Fibroblast of peridontal ligament (primary cell): ENCODE measurements at regions not wholly inside any gene's neighbourhood (a gene's known extent, or its start where the extent isn't known, plus 50 kb on each side); places are given as distances from the start of the nearest gene placed in this dataset.
"Not testable (repeated sequence)": the region's sequence is repeated elsewhere in the genome, so short reads cannot be mapped to it uniquely, and the experiment has no call there.

ENCODE experiments used
- DNase-seq: peaks from one replicate; pipeline ENCODE4 v3.0.0-alpha.2; 2010; ENCODE audit errors: extremely low read depth

DNA sequence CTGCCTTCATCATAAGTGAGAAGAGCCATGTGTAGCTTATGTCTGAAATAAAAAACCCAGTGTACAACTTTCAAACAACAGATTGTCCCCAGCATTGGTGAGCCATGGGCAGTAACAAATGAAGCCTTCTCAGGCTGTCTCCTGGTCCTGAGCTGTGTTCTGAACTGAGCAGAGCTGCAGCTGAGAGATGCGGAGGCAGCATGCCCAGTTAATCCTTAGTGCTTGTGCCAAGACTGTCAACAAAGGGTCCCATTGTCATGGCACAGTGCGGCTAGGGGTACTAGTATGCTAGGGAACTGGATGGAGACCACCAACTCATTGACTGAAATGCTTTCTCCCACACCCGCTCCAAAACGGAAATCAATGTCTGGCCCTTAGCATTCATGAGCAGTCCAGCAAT lies 154.3 kb downstream of the RMST start:
- no peak for DNase-seq

DNA sequence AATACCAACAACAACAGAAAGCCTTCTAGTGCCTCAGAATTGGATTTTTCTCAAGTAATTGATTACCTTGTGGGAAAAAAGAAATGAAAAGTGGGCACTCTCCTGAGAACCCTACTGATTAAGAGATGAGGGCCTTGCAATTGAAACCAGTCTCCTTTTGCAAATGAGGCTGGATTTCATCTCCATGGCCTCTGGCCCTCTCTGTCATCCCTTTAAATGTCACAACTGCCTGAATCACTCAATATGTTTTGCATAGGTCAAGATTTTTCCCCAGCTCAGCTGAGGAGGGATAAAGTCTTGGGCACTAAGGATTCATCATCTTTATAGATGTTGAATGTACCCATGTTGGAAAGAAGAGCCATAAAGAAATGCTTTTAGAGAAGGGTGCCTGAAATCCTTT lies 166.4 kb downstream of the RMST start:
- DNase-seq: no peak

DNA sequence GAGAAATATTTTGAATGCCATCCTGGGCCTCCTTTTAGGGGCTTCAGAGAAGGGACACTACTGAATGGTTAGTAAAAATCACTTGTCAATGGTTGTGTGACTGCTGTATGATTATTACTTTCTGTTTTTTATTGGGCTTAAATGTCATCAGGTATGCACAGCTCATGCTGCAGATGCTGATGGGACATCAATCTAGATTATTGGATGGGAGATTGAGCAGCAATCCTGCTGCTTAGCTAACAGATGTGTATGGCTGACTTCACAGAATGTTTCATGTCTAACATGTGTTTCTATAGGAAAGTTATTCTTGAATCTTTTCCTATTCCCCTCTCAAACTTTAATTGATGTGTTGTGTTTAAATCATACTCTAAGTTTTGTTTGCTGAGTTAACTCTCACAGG lies 166.8 kb downstream of the RMST start:
- DNase-seq: no peak

DNA sequence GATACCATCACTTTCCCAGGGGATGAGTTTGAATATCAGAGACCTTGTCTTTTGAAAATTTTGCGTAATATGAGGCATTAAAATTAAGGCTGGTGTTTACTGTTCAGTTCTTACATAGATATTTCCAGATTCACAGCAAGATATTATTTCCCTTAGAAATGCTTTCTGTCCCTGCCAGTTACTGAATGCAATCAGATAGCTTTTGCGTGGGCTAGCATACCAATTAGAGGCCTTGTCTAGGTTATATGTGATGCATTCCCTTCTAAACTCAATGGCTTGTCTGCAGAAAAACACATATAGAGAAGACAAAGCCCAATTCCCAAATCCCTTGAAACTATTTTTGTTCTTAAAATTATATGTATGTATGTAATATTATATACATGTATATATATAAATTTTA lies 167.8 kb downstream of the RMST start:
- DNase-seq: no peak

DNA sequence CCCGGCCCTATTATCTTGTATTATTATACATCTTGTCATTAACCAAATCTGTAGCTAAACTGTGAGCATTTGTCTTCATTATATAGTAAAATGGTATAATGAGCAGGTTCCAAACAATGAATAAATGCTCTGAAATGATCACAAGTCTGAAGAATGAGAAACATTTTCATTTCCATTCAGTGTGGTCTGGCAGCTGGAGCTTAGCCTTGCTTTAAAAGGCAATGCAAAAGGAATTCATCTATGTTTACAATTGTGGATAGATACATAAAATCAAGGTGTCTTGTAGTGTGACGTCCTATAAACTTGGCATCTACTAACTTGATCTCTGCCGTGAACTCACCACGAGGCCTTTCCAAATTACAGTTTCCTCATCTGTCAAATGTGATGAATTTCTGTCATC lies 168.3 kb downstream of the RMST start:
- no peak for DNase-seq

DNA sequence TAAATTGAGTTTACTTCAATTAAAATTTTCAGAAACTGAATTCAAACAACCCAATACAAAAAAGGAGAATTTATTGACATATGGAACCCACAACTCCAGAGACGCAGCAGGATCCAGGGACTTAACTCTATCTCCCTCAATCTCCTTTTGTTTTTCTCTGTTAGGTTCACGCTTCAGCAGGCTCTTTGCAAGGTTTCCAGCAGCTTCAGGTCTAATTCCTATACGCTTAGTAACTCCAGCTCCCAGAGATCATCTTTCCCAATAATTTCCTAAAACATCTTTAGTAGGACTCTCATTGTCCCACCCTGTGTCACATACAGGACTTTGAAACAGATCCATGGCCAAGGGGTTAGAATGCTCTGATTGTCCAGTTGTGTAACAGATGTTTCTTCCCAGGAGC lies 175.2 kb downstream of the RMST start:
- DNase-seq: no peak

DNA sequence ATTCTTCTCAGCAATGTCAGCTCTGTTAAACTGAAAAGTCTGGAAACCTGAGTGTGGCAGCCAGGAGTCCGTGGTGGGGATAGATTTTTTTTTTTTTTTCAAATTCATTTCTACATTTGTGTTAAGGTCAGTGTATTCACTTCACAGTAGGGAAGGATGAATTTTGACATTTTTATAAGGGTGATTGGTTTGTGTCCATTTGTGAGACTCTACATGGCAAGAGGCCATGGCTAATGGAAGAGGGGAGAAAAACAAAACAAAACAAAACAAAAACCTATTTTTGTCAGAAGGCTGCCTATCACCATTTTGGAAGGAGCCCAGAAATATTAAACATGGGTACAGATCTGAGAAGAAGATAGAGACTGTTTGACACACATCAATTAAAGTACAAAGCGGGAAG lies 176.1 kb downstream of the RMST start:
- DNase-seq: no peak

DNA sequence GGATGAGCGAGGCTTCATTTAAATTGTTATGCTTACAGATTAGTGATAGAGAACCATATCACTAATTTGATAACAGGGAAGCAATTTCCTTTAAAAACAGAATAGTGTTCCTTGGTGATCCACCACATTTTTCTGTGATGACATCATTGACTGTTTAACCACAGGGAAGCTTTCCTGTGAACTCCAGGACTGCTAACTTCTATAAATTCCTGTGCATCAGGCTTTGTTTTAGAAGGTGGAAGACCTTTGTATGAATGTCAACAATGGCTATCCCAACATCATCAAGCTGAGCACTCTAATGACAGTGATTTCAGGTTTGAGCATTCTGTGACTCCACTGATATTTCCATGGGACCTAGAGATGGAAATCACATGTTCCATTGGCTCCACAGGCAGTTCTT lies 177.1 kb downstream of the RMST start:
- DNase-seq: no peak

DNA sequence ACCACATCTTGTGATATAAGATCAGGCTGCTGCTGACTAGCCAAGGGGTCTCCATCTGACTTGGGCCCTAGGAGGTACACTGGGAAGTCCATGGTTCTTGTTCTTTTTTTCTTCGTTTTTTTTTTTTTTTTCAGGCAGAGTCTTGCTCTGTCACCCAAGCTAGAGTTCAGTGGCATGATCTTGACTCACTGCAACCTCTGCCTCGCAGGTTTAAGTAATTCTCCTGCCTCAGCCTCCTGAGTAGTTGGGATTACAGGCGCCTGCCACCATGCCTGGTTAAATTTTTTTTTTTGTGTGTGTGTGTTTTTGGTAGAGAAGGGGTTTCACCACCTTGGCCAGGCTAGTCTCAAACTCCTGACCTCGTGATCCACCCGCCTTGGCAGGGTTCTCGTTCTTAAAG lies 178.2 kb downstream of the RMST start:
- no peak for DNase-seq

DNA sequence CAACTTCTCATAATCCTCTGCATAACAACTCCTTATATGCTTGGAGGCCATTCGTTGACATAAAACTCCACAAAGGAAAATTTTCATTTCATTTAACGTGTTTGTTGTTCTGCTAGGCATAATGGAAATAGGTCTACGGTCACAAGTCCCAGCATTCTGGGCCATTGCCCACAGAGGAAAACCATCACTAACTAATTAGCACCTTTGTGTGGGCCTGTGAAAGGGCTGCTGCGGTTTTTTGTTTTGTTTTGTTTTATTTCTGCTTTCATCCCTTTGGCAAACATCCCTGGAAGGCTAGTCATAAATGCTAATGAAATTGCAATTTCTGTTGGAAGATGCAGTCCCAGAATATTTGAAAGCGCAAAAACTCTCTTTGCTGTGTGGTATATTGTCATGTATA lies 180.3 kb downstream of the RMST start:
- no peak for DNase-seq

DNA sequence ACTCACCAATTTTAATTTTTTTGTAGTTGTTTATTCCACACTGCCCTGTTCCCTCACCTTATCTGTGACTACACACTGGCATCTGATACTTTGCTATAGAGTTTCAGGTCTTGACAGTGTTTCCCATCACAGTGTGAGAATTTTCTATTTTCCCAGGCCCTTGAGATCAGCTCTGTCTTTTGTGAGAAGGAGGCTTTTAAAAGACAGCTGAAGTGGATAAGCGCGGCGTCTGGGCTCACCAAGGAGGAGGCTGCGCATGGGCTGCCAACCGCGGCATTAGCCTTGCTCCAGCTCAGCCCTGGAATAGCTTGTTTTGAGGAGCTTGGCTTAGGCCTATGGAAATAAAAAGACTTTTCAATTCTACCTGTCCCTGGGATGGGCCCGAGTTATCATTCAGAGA lies 181.3 kb downstream of the RMST start:
- no peak for DNase-seq

DNA sequence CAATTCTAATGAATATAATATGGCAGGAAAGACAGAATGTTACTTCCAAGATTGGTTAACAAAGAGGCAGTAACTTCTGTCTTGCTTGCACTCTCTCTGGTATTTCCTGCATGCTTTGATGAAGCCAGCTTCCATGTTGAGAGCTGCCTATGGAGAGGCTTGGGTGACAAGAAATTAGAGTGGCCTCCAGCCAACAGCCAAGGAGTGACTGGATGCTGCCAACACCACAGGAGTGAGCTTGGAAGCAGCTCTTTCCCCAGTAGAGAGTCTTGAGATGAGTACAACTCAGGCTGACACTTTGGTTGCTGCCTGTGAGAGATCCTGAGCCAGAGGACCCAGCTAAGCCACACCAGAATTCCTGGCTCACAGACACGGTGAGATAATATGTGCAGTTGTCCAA lies 183.1 kb downstream of the RMST start:
- no peak for DNase-seq

DNA sequence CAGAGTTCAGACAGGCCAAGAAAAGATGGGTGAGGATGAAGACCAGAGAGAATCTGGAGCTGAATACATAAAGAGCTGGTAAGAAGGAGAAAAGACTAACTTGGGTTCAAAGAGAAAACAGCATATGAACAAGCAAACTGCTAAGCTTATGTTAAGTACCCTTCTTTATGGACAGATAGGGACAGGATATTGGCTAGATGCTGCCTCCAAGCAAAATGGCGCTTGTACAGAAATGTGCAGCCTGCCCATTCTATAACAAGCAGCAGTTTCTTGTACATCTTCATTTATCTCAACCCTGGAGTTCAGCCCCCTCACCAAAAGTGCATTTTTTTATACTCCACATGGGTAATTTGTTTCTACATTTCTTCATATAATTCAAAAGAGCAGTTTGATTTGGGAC lies 184.5 kb downstream of the RMST start:
- no peak for DNase-seq

DNA sequence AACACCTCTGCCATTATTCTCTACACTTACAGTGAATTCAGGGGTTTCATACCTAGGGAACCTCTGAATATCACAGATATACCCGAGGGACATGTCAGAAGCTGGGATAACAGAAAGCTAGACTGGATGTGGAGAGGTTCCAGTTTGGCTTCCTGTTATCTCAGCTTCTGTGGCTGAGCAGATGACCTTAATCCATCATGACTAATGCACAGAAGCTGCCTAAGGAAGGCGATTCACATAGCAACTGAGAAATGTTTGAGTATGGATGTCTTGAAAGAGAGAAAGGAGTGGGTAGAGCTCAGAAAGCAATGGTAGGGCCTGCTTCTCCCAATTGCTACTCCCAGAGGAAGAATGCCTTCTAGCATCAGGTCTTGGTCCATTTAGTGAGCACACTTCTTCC lies 187.6 kb downstream of the RMST start:
- DNase-seq: no peak

DNA sequence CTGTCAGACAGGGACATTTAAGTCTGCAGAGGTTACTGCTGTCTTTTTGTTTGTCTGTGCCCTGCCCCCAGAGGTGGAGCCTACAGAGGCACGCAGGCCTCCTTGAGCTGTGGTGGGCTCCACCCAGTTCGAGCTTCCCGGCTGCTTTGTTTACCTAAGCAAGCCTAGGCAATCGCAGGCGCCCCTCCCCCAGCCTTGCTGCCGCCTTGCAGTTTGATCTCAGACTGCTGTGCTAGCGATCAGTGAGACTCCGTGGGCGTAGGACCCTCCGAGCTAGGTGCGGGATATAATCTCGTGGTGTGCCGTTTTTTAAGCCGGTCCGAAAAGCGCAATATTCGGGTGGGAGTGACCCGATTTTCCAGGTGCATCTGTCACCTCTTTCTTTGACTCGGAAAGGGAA lies 193.9 kb downstream of the RMST start:
- DNase-seq: not testable (repeated sequence)

DNA sequence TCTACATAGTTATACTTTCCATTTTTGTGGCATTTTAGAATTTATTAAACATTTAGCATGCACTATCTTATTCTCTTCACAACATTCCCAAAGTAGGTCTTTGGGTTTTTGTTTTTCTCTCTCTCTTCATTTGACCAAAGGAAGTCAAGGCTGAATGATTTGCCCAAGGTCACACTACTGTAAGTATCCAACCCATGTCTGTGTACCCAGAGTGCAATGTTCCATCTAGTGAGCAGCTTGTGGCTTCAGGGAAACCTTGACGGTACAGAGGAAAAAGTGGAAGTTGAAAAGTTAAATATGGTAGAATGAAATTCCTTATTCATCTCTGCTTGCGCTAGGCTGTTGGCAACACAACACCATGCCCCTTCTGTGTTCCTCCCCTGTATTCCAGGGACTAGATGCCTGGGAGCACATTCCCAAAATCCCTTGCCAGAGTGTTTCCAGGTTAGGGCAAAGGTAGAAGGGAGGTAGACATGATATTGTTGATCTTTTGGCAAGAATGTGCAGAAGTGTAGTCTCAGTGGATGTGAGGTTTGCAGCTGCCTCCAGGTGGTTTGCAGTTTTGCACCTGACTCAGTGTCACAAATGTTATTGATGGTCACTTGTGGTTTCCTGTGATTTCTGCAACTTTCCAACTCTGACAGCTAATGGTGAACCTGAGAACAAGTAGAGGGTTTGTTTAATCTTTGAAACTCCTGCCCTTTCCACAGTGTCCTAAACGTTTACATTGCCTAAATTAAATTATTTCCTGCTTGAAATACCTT lies 196.7 kb downstream of the RMST start:
- no peak for DNase-seq

DNA sequence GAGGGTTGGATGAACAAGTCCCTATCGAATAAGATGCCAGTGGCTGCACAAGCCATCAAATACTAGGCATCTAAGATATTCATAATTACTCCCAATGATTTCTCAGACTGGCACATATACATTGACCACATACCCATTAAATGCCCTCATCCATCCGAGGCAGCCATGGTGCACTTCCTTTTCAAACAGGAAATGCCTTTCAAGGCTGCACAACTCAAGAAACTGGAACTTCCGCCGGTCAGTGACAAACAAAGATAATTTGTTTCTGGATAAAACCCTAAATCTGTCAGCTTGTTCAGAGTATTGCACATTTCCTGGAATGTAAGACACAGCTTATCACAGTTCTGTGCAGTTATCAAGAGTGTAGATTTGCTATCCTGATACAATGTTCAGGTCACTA lies 203.7 kb downstream of the RMST start:
- DNase-seq: no peak

DNA sequence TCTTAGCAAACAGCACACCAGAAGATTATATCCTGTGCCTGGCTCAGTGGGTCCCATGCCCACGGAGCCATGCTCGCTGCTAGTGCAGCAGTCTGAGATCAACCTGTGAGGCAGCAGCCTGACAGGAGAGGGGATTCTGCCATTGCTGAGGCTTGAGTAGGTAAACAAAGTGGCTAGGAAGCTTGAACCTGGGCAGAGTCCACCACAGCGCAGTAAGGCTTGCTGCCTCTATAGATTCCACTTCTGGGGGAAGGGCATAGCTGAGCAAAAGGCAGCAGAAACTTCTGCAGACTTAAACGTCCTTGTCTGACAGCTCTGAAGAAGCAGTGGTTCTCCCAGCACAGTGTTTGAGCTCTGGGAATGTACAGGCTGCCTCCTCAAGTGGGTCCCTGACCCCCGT lies 210.3 kb downstream of the RMST start:
- DNase-seq: no peak

DNA sequence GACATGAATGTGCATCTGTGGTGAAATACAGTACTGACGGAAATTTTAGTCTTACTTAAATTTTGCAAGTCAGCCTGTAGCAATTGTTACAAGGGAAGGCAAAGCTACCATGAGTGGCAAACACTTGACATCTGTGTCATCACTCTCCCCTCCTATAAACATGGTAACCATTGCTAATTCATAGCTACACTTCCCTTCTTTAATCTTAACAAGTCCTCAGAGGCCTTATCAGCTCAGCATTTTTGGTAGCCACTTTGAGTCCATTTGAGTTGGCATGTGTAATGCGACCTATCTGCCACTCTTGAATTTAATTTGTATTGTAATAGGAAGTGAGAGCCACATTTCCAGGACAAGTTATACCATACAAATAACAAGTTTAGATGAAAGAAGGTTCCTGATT lies 218.1 kb downstream of the RMST start:
- DNase-seq: no peak

DNA sequence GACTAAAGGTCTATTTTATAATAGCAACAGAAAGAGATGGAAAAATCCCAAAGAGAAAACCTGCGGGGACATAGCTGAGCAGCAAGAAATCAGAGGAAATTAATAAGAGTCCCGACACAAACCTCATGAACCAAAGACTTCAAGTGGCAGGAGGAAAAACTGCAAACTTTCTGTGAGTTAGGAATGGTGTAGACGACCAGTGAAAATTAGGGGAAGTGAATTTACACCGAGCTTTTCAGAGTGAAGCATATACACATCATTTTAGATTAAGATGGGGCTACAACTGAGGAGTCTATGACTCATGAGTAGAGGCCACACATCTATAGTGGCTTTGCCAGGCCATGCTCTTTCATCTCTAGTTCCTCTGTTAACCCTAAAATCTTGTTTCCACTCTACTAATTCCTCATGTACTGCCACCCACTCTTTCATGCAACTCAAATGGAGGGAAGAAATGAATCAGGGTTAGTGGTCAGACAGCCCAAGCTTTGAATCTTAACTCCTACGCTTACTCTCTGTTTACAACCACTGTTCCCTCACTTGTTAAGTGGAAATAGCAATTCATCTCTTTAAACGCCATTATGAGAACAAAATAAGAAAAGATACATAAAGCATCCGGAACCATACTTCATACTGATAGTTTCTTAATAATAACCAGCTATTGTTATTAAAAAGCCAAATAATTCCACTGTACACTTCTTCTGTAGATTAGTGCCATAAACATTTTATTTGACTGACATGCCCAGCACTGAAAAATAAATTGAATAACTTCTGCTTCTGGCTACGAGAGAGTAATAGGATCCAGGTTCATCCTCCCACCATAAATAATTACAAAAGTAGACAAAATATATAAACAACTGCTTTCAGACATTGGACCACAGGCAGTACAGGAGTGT lies 219.3 kb downstream of the RMST start:
- DNase-seq: no peak

DNA sequence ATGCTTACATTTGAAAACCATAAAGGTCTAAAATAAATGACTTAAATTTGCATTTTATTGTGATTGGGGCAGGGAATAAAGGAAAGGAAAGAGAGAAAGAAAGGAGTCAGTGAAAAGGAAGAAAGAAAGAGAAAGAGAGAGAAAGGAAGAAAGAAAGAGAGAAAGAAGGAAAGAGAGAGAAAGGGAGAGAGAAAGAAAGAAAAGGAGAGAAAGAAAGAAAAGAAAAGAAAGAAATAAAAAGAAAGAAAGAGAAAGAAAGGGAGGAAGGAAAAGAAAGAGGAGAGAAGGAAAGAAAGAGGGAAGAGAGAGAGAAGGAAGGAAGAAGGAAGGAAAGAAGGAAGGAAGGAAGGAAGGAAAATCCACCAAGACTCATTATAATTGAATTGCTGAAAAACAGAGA lies 222.8 kb downstream of the RMST start:
- DNase-seq: no peak

DNA sequence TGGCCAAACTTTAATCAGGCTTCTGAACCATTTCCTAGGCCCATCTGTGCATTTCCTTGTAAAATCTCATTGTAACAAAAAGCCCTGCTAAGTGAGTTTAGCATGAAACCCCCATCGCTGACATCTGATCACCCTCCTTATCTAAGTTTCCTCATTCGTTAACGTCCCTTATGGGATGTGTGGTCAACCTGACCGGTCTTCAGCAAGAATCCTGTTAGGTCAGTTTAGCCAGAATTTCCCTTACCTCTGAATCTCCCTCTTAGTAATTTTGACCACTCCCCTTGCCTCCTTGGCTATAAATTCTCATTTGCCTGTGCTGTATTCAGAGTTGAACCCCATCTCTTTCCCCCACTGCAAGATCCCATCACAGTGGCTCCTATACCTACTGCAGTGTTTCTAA lies 239.3 kb downstream of the RMST start:
- DNase-seq: no peak

DNA sequence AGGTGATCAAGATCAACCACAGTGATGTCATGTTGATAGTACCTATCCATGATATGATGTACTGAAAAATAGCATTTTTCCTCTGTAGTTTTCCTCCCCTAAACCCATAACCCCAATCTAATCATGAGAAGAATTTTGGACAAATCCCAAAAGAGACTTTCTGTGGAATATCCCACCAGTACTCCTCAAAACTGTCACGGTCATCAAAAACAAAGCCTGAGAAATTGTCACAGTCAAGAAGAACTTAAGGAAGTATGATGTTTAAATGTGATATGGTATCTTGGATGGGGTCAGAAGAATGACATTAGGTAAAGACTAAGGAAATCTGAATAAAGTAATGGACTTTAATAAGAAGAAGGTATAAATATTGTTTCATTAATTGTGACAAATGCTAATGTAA lies 248.8 kb downstream of the RMST start:
- DNase-seq: no peak
